HepG2 (cell line): ENCODE measurements at regions not wholly inside any gene's neighbourhood (a gene's known extent, or its start where the extent isn't known, plus 50 kb on each side); places are given as distances from the start of the nearest gene placed in this dataset.

Experiments used
- ATAC-seq: fragments of 200-7000 bp; cut with Tn5 transposase; 3 replicates; pipeline ENCODE4 v1.9.1; 2020; ENCODE audit warnings: mild to moderate bottlenecking, moderate library complexity
- BruUV-seq: library from RNA; stranded (reverse); fragments of 400-500 nt; replicated peaks from 2 replicates; lab custom pipeline; 2021; lab: Mats Ljungman, UMichigan
- CTCF ChIA-PET: fragments of 300-600 bp; formaldehyde crosslinking; extraction: SDS; loops from one replicate; lab custom pipeline; 2021; ENCODE audit warnings: low total read pairs, inconsistent platforms, low intra/inter-chr PET ratio; lab: Yijun Ruan, JAX
- POLR2A ChIA-PET: fragments of 350-600 bp; sonication (Branson Sonifier 250); formaldehyde crosslinking; loops from one replicate; lab custom pipeline; 2020; ENCODE audit warnings: antibody characterized with exemption, inconsistent platforms; lab: Yijun Ruan, JAX
- DNase-seq: peaks from one replicate; pipeline ENCODE4 v3.0.0-alpha.2; 2015; ENCODE audit warnings: low spot score
- FAIRE-seq: peaks from 3 replicates; lab custom pipeline; 2011; peaks lifted over from hg19 to GRCh38; lab: Jason Lieb, UNC
- H2AFZ ChIP-seq: one replicate; pipeline ENCODE4 v1.6.1; 2011; ENCODE audit warnings: low read length, inconsistent platforms
- H3K27ac ChIP-seq: fragments of 300-600 bp; 3 replicates; pipeline ENCODE4 v1.8.0; 2011; ENCODE audit warnings: mixed run types, mild to moderate bottlenecking, mixed read lengths, low read length, inconsistent platforms; ENCODE audit not compliant: insufficient read depth; ENCODE audit errors: extremely low read length
- H3K27me3 ChIP-seq, 2 experiments: fragments of 200-600 bp in 1 of 2; 2 replicates in 1 of 2; 3 replicates in 1 of 2; pipeline versions ENCODE4 v1.6.0 to v1.8.0; 2011; ENCODE audit warnings: low read length in 2 of 2, mild to moderate bottlenecking in 2 of 2, moderate library complexity in 2 of 2, inconsistent platforms in 1 of 2; ENCODE audit not compliant: insufficient read depth in 2 of 2, control insufficient read depth in 1 of 2
- H3K36me3 ChIP-seq, 2 experiments: fragments of 200-600 bp in 1 of 2; replicated peaks in 1 of 2; 2 replicates in 1 of 2; 3 replicates in 1 of 2; pipeline versions ENCODE4 v1.5.1 to v1.8.0; 2011; ENCODE audit warnings: low read length in 2 of 2, inconsistent platforms in 1 of 2; ENCODE audit not compliant: insufficient read depth in 2 of 2, control insufficient read depth in 1 of 2
- H3K4me1 ChIP-seq: 2 replicates; pipeline ENCODE4 v1.5.1; 2012; ENCODE audit warnings: low read length, inconsistent platforms; ENCODE audit not compliant: insufficient read depth
- H3K4me2 ChIP-seq: 2 replicates; pipeline ENCODE4 v1.6.0; 2011; ENCODE audit warnings: low read depth, low read length, inconsistent platforms
- H3K4me3 ChIP-seq, 3 experiments: fragments of 200-600 bp in 1 of 3; sonication (generic), shearing (Covaris generic) in 1 of 3; replicated peaks in 1 of 3; 2 replicates each; pipeline ENCODE4 v1.5.1; 2011 to 2016; ENCODE audit warnings: low read length in 3 of 3, inconsistent platforms in 2 of 3, low read depth in 2 of 3, mild to moderate bottlenecking in 2 of 3, control low read depth in 1 of 3, mixed read lengths in 1 of 3; ENCODE audit not compliant: insufficient read depth in 1 of 3
- H3K79me2 ChIP-seq: one replicate; pipeline ENCODE4 v1.6.1; 2011; ENCODE audit warnings: low read length, inconsistent platforms; ENCODE audit not compliant: insufficient read depth
- H3K9ac ChIP-seq: 2 replicates; pipeline ENCODE4 v1.6.0; 2011; ENCODE audit warnings: mild to moderate bottlenecking, low read depth, low read length, inconsistent platforms; ENCODE audit not compliant: insufficient read depth
- H3K9me3 ChIP-seq: 2 replicates; pipeline ENCODE4 v1.5.1; 2012; ENCODE audit warnings: mild to moderate bottlenecking, low read length
- H4K20me1 ChIP-seq: 2 replicates; pipeline ENCODE4 v1.6.0; 2011; ENCODE audit warnings: inconsistent platforms, mild to moderate bottlenecking, low read length, moderate library complexity; ENCODE audit not compliant: insufficient read depth
- RAD51 ChIP-seq: fragments of 450-650 bp; IDR thresholded peaks from 2 replicates; pipeline ENCODE4 v1.6.1; 2016; ENCODE audit warnings: borderline replicate concordance
- TRIM24 ChIP-seq: sonication (generic); formaldehyde crosslinking; IDR thresholded peaks from 2 replicates; pipeline ENCODE4 v1.8.0; 2022; ENCODE audit warnings: mild to moderate bottlenecking, missing genetic modification reagents
- ZBTB25 ChIP-seq: IDR thresholded peaks from 2 replicates; pipeline ENCODE4 v1.6.1; 2018; ENCODE audit warnings: missing genetic modification reagents
- ZBTB7B ChIP-seq: sonication (generic); formaldehyde crosslinking; IDR thresholded peaks from 2 replicates; pipeline ENCODE4 v1.4.0; 2020; ENCODE audit warnings: missing genetic modification reagents
- ZFAT ChIP-seq: sonication (generic); formaldehyde crosslinking; conservative IDR thresholded peaks from 2 replicates; pipeline ENCODE4 v1.8.1; 2023; ENCODE audit warnings: missing genetic modification reagents, inconsistent platforms
- ZFP1 ChIP-seq: IDR thresholded peaks from 2 replicates; pipeline ENCODE4 v1.6.1; 2016
- ZFP90 ChIP-seq: sonication (generic); formaldehyde crosslinking; IDR thresholded peaks from 2 replicates; pipeline ENCODE4 v1.8.0; 2022; ENCODE audit warnings: missing genetic modification reagents, mild to moderate bottlenecking, inconsistent platforms, borderline replicate concordance
- ZNF574 ChIP-seq: sonication (generic); formaldehyde crosslinking; IDR thresholded peaks from 2 replicates; pipeline ENCODE4 v1.4.0; 2020; ENCODE audit warnings: missing genetic modification reagents
- WGBS: methylation state at CpG from one replicate; pipeline ENCODE4 v1.1.6; 2017; ENCODE audit warnings: low lambda C conversion rate; 5-methylcytosine and 5-hydroxymethylcytosine counted together
- in situ Hi-C: cut with HindIII; loops from 2 replicates; pipeline ENCODE4 v1.10.0; 2017; ENCODE audit warnings: low pct_unique_long_range_greater_than_20kb; ENCODE audit not compliant: extremely low pct_ligation_motif_present
- intact Hi-C: fragments of 100-400 bp; cut with micrococcal nuclease; formaldehyde crosslinking; loops from one replicate; pipeline ENCODE4 v1.10.0; 2022; ENCODE audit not compliant: unreplicated experiment

- peaks cover 0 to 15% of the 10 kb centered on the region in 2 experiments; a peak in 2 of 5 replicates for H3K27me3 ChIP-seq
- no peaks in the 10 kb centered on the region for H3K36me3 ChIP-seq
- no peak for ATAC-seq
- no peak for DNase-seq
- H3K27ac ChIP-seq: no peak overlapping the region
- H3K9me3 ChIP-seq: no peaks in the 10 kb centered on the region
- FAIRE-seq: no peak
- no peak overlapping the region for H3K9ac ChIP-seq
- CTCF ChIA-PET: no interaction called here
- no peaks in the 10 kb centered on the region for H3K4me1 ChIP-seq
- intact Hi-C loops: no loop called here
- TF ChIP-seq TRIM24 (CRISPR knock-in tag): no peak
- no peak overlapping the region for H3K4me3 ChIP-seq
- H4K20me1 ChIP-seq: no peaks in the 10 kb centered on the region
- in situ Hi-C loops: no loop called here
- 57% methylated on average over 6 of the region's 6 CpGs for WGBS
- no peak overlapping the region for H3K4me2 ChIP-seq
- no peak overlapping the region for H2AFZ ChIP-seq
- H3K79me2 ChIP-seq: no peaks in the 10 kb centered on the region
- POLR2A ChIA-PET: no interaction called here
- no TSS peak for BruUV-seq
Measured at GRCh38 chr1:201767339-201767738, 61.6 kb upstream of the IPO9 start.

- no peak for ATAC-seq
- no peaks in the 10 kb centered on the region for H4K20me1 ChIP-seq
- H3K27me3 ChIP-seq: 0 out of 5 replicates have a peak, but pooled peaks cover 0 to 8% of the 10 kb centered on the region in 2 experiments
- H3K4me2 ChIP-seq: no peak overlapping the region
- no peak overlapping the region for H3K9ac ChIP-seq
- WGBS: 0% methylated on average over 2 of the region's 2 CpGs
- no peaks in the 10 kb centered on the region for H3K4me1 ChIP-seq
- no peak for DNase-seq
- in situ Hi-C loops: no loop called here
- POLR2A ChIA-PET: no interaction called here
- TF ChIP-seq ZFAT (CRISPR knock-in tag) (no peak), ZBTB7B (CRISPR knock-in tag) (no peak), ZFP90 (no peak), ZBTB25 (CRISPR knock-in tag) (no peak), ZNF574 (CRISPR knock-in tag) (no peak), ZFP1 (CRISPR knock-in tag) (no peak), RAD51 (no peak)
- TF ChIP-seq, all 625 proteins: peak for 0
- Histone ChIP-seq H2AFZ (no peak overlapping the region), H3K27ac (no peak overlapping the region), H3K4me3 (no peak overlapping the region), H3K9me3 (no peaks in the 10 kb centered on the region), H3K79me2 (no peaks in the 10 kb centered on the region), H3K36me3 (no peaks in the 10 kb centered on the region)
- BruUV-seq: no TSS peak
- FAIRE-seq: no peak
- CTCF ChIA-PET: no interaction called here
- intact Hi-C loops: no loop called here
Measured at GRCh38 chr1:201769072-201769471, 59.9 kb upstream of the IPO9 start.
